Glutamatergic neuron (in vitro differentiated cells): ENCODE measurements at regions not wholly inside any gene's neighbourhood (a gene's known extent, or its start where the extent isn't known, plus 50 kb on each side); places are given as distances from the start of the nearest gene placed in this dataset.

ENCODE experiments used
- DNase-seq: peaks from one replicate; pipeline ENCODE4 v3.0.0; 2022
- H3K27ac Mint-ChIP-seq: one replicate; pipeline ENCODE4 v1.8.0; 2020; ENCODE audit warnings: mild to moderate bottlenecking, mixed read lengths, inconsistent platforms; ENCODE audit not compliant: unreplicated experiment
- H3K27me3 Mint-ChIP-seq: one replicate; pipeline ENCODE4 v1.8.0; 2020; ENCODE audit warnings: mild to moderate bottlenecking, moderate library complexity, mixed read lengths, inconsistent platforms; ENCODE audit not compliant: unreplicated experiment
- H3K36me3 Mint-ChIP-seq: one replicate; pipeline ENCODE4 v1.8.0; 2020; ENCODE audit warnings: mild to moderate bottlenecking, mixed read lengths, inconsistent platforms; ENCODE audit not compliant: unreplicated experiment
- H3K4me1 Mint-ChIP-seq: one replicate; pipeline ENCODE4 v1.8.0; 2020; ENCODE audit warnings: mild to moderate bottlenecking, low read depth, mixed read lengths, inconsistent platforms; ENCODE audit not compliant: unreplicated experiment
- H3K4me3 Mint-ChIP-seq: one replicate; pipeline ENCODE4 v1.8.0; 2020; ENCODE audit warnings: mild to moderate bottlenecking, mixed read lengths, inconsistent platforms; ENCODE audit not compliant: unreplicated experiment
- H3K9me3 Mint-ChIP-seq: one replicate; pipeline ENCODE4 v1.8.0; 2020; ENCODE audit warnings: mild to moderate bottlenecking, moderate library complexity, mixed read lengths, inconsistent platforms; ENCODE audit not compliant: unreplicated experiment
- TF ChIP-seq, protein P1 (sequence below): fragments of 200-600 bp; sonication (generic); IDR thresholded peaks from one replicate; pipeline ENCODE4 v1.5.0; 2021; ENCODE audit not compliant: partially characterized antibody, unreplicated experiment

DNA sequence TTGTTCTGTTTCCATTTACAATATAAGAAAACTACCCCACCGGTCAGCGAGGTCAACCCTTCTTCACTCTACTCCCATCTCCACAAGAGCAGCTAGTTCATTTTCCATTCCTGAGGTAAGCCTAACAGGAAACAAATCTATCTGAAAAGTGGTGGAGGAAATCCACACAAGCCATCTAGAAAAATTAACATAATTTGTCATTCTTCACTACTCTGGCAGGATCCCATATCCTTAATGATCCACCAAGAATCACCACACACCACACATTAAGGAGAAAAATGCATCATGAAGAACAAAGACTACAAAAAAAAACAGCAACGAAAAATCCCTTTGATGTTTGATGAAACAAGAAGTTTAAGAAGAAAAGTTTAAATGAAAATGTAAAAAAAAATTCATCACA lies 1771.0 kb downstream of the EFNA5 start:
- TF ChIP-seq, protein P1, sequence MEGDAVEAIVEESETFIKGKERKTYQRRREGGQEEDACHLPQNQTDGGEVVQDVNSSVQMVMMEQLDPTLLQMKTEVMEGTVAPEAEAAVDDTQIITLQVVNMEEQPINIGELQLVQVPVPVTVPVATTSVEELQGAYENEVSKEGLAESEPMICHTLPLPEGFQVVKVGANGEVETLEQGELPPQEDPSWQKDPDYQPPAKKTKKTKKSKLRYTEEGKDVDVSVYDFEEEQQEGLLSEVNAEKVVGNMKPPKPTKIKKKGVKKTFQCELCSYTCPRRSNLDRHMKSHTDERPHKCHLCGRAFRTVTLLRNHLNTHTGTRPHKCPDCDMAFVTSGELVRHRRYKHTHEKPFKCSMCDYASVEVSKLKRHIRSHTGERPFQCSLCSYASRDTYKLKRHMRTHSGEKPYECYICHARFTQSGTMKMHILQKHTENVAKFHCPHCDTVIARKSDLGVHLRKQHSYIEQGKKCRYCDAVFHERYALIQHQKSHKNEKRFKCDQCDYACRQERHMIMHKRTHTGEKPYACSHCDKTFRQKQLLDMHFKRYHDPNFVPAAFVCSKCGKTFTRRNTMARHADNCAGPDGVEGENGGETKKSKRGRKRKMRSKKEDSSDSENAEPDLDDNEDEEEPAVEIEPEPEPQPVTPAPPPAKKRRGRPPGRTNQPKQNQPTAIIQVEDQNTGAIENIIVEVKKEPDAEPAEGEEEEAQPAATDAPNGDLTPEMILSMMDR = no peak
- Mint-ChIP-seq H3K9me3 (peaks cover 3% of the 10 kb centered on the region), H3K4me3 (no peak overlapping the region), H3K27ac (no peak overlapping the region), H3K27me3 (peaks cover 2% of the 10 kb centered on the region), H3K36me3 (no peaks in the 10 kb centered on the region), H3K4me1 (no peaks in the 10 kb centered on the region)
- DNase-seq = no peak

- Mint-ChIP-seq H3K4me3 (no peak overlapping the region), H3K4me1 (no peaks in the 10 kb centered on the region), H3K9me3 (peaks cover 3% of the 10 kb centered on the region), H3K36me3 (no peaks in the 10 kb centered on the region), H3K27me3 (peaks cover 2% of the 10 kb centered on the region), H3K27ac (no peak overlapping the region)
- TF ChIP-seq, protein P1 = no peak
- no peak for DNase-seq
Observed at GRCh38 chr5:105898183-105898582, 1772.6 kb downstream of the EFNA5 start.

GRCh38 chr5:105885266-105885665 lies 1785.5 kb downstream of the EFNA5 start:
- H3K9me3 Mint-ChIP-seq = no peaks in the 10 kb centered on the region
- DNase-seq = no peak
- no peaks in the 10 kb centered on the region for H3K36me3 Mint-ChIP-seq
- H3K4me3 Mint-ChIP-seq = no peak overlapping the region
- no peaks in the 10 kb centered on the region for H3K4me1 Mint-ChIP-seq
- no peak overlapping the region for H3K27ac Mint-ChIP-seq
- TF ChIP-seq, protein P1 = no peak
- H3K27me3 Mint-ChIP-seq = peaks cover 2% of the 10 kb centered on the region

DNA sequence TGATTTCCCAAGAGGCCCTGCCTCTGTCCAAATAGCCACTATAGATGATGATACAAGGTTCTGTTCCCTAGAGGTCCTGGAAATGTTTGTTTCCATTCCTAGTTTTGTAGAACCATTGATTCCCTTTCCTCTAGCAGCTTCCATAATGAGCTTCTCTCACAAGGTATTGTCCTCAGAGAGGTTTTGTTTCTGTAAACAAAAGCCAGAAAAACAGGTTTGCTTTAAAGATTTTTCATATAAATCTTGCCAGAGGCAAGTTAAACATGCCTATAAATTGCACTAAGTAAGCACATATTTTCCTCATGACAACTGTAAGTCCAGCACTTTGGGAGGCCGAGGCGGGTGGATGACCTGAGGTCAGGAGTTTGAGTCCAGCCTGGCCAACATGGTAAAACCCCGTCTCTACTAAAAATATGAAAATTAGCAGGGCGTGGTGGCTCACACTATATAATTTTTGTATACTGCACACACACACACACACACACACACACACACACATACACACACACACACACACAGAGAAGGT lies 1787.7 kb downstream of the EFNA5 start:
- no peak for DNase-seq
- H3K27me3 Mint-ChIP-seq = peaks cover 2% of the 10 kb centered on the region
- no peaks in the 10 kb centered on the region for H3K9me3 Mint-ChIP-seq
- H3K4me3 Mint-ChIP-seq = no peak overlapping the region
- TF ChIP-seq, protein P1 = no peak
- no peaks in the 10 kb centered on the region for H3K36me3 Mint-ChIP-seq
- peaks cover 2% of the 10 kb centered on the region for H3K4me1 Mint-ChIP-seq
- no peak overlapping the region for H3K27ac Mint-ChIP-seq

DNA sequence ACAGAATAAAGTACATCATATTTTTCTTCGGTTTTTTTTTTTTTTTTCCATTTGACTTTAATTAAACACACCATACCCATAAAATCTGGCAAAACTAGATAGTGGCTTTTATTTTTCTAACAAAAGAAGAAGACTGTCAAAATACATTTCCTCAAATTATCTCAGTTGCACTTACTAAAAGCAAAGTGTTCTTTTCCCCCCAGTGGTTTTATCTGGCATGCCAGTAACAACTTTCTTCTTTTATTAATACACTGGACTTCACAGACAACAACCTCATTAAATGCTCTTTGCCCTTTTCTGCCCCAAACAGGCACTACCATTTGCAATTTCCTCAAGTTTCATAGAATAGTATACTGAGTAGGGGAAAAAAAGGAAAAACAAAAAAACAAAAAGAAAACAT lies 1792.3 kb downstream of the EFNA5 start:
- Mint-ChIP-seq H3K27me3 (no peaks in the 10 kb centered on the region), H3K4me3 (no peak overlapping the region), H3K27ac (no peak overlapping the region), H3K36me3 (no peaks in the 10 kb centered on the region), H3K9me3 (peaks cover 2% of the 10 kb centered on the region), H3K4me1 (peaks cover 2% of the 10 kb centered on the region)
- TF ChIP-seq, protein P1 = no peak
- DNase-seq = no peak
